Loucy (cell line): ENCODE measurements at regions not wholly inside any gene's neighbourhood (a gene's known extent, or its start where the extent isn't known, plus 50 kb on each side); places are given as distances from the start of the nearest gene placed in this dataset.

Source experiments
- H2AFZ ChIP-seq: fragments of 200-600 bp; sonication (generic); 2 replicates; pipeline ENCODE4 v1.6.0; 2016; ENCODE audit warnings: antibody characterized with exemption, mild to moderate bottlenecking, low read length, moderate library complexity
- H3F3A ChIP-seq: fragments of 200-600 bp; 2 replicates; pipeline ENCODE4 v1.6.0; 2016; ENCODE audit warnings: antibody characterized with exemption, low read depth, mild to moderate bottlenecking
- H3K27me3 ChIP-seq: fragments of 200-600 bp; sonication (generic); 2 replicates; pipeline ENCODE4 v1.6.1; 2014; ENCODE audit warnings: low read length, mild to moderate bottlenecking; ENCODE audit not compliant: insufficient read depth, poor library complexity, severe bottlenecking
- H3K36me3 ChIP-seq: fragments of 200-600 bp; sonication (generic); 2 replicates; pipeline ENCODE4 v1.6.1; 2016; ENCODE audit warnings: low read length; ENCODE audit not compliant: insufficient read depth
- H3K4me1 ChIP-seq: fragments of 200-600 bp; sonication (generic); 2 replicates; pipeline ENCODE4 v1.5.1; 2014; ENCODE audit warnings: low read length, mild to moderate bottlenecking; ENCODE audit not compliant: insufficient read depth, poor library complexity, severe bottlenecking
- H3K4me2 ChIP-seq: fragments of 200-600 bp; sonication (generic); 2 replicates; pipeline ENCODE4 v1.6.0; 2014; ENCODE audit warnings: antibody characterized with exemption, low read length, low read depth, mild to moderate bottlenecking; ENCODE audit not compliant: poor library complexity, severe bottlenecking
- H3K4me3 ChIP-seq: fragments of 200-600 bp; sonication (generic); 2 replicates; pipeline ENCODE4 v1.5.1; 2014; ENCODE audit warnings: low read length, mild to moderate bottlenecking, mixed read lengths; ENCODE audit not compliant: poor library complexity, severe bottlenecking
- H3K79me2 ChIP-seq: fragments of 200-600 bp; sonication (generic); 2 replicates; pipeline ENCODE4 v1.6.1; 2014; ENCODE audit warnings: low read length; ENCODE audit not compliant: insufficient read depth
- H3K9ac ChIP-seq: fragments of 200-600 bp; sonication (generic); 2 replicates; pipeline ENCODE4 v1.6.0; 2014; ENCODE audit warnings: mild to moderate bottlenecking, low read depth, low read length, moderate library complexity; ENCODE audit not compliant: poor library complexity, severe bottlenecking
- H3K9me2 ChIP-seq: fragments of 200-600 bp; sonication (generic); replicated peaks from 2 replicates; pipeline ENCODE4 v1.6.1; 2016; ENCODE audit warnings: low read depth, low read length, mixed read lengths
- H3K9me3 ChIP-seq: fragments of 200-600 bp; sonication (generic); 2 replicates; pipeline ENCODE4 v1.6.1; 2014; ENCODE audit warnings: mild to moderate bottlenecking, antibody characterized with exemption, low read length, low read depth; ENCODE audit not compliant: insufficient read depth
- H4K20me1 ChIP-seq: fragments of 200-600 bp; sonication (generic); 2 replicates; pipeline ENCODE4 v1.6.0; 2014; ENCODE audit warnings: antibody characterized with exemption, low read length, mild to moderate bottlenecking; ENCODE audit not compliant: insufficient read depth, poor library complexity, severe bottlenecking
- CTCF ChIP-seq: fragments of 200-600 bp; sonication (generic); conservative IDR thresholded peaks from 2 replicates; pipeline ENCODE4 v1.5.1; 2014; ENCODE audit warnings: mild to moderate bottlenecking, antibody characterized with exemption, low read length
- EZH2phosphoT487 ChIP-seq: fragments of 200-600 bp; IDR thresholded peaks from 2 replicates; pipeline ENCODE4 v1.6.1; 2018; ENCODE audit warnings: antibody characterized with exemption, mild to moderate bottlenecking, moderate library complexity, borderline replicate concordance

GRCh38 chr3:18247776-18248310 lies 177.3 kb downstream of the SATB1 start:
- no peaks in the 10 kb centered on the region for H3K36me3 ChIP-seq
- H3K4me3 ChIP-seq = no peak overlapping the region
- H3K27me3 ChIP-seq = no peaks in the 10 kb centered on the region
- no peaks in the 10 kb centered on the region for H3K9me2 ChIP-seq
- no peak overlapping the region for H3K4me2 ChIP-seq
- H4K20me1 ChIP-seq = no peaks in the 10 kb centered on the region
- no peak overlapping the region for H3K9ac ChIP-seq
- H3K9me3 ChIP-seq = no peaks in the 10 kb centered on the region
- H3K4me1 ChIP-seq = peaks cover 15% of the 10 kb centered on the region
- TF ChIP-seq EZH2phosphoT487 (no peak), CTCF (no peak)
- H2AFZ ChIP-seq = no peak overlapping the region
- H3K79me2 ChIP-seq = no peaks in the 10 kb centered on the region
- no peaks in the 10 kb centered on the region for H3F3A ChIP-seq

GRCh38 chr3:18247139-18247695 lies 177.9 kb downstream of the SATB1 start:
- Histone ChIP-seq H4K20me1 (no peaks in the 10 kb centered on the region), H2AFZ (no peak overlapping the region), H3K9ac (no peak overlapping the region), H3K9me3 (no peaks in the 10 kb centered on the region), H3K4me2 (no peak overlapping the region), H3K4me1 (peaks cover 9% of the 10 kb centered on the region), H3K4me3 (no peak overlapping the region), H3K36me3 (no peaks in the 10 kb centered on the region), H3F3A (no peaks in the 10 kb centered on the region), H3K9me2 (no peaks in the 10 kb centered on the region), H3K79me2 (no peaks in the 10 kb centered on the region), H3K27me3 (no peaks in the 10 kb centered on the region)
- TF ChIP-seq CTCF (no peak), EZH2phosphoT487 (no peak)

- no peak overlapping the region for H3K9ac ChIP-seq
- H3K79me2 ChIP-seq = no peaks in the 10 kb centered on the region
- TF ChIP-seq EZH2phosphoT487 (no peak), CTCF (no peak)
- H3K27me3 ChIP-seq = no peaks in the 10 kb centered on the region
- peaks cover 9% of the 10 kb centered on the region for H3K4me1 ChIP-seq
- no peak overlapping the region for H2AFZ ChIP-seq
- no peaks in the 10 kb centered on the region for H3F3A ChIP-seq
- H3K4me2 ChIP-seq = no peak overlapping the region
- H3K4me3 ChIP-seq = no peak overlapping the region
- H3K36me3 ChIP-seq = no peaks in the 10 kb centered on the region
- H4K20me1 ChIP-seq = no peaks in the 10 kb centered on the region
- no peaks in the 10 kb centered on the region for H3K9me3 ChIP-seq
- no peaks in the 10 kb centered on the region for H3K9me2 ChIP-seq
Measured at GRCh38 chr3:18246336-18247060, 178.6 kb downstream of the SATB1 start.
